Tibial nerve (tissue), 4 donors: ENCODE measurements at regions not wholly inside any gene's neighbourhood (a gene's known extent, or its start where the extent isn't known, plus 50 kb on each side); places are given as distances from the start of the nearest gene placed in this dataset.

Experiments
- DNase-seq, 2 donors: peaks; one replicate each; pipeline ENCODE4 v3.0.0-alpha.2; 2019; ENCODE audit warnings: low spot score in 2 of 2
- H3K27ac ChIP-seq, 4 donors: fragments of 200-600 bp; sonication (generic) in 3 of 4; one replicate each; pipeline ENCODE4 v1.5.1; 2017 to 2019; ENCODE audit warnings: mild to moderate bottlenecking in 1 of 4
- H3K27me3 ChIP-seq, 2 donors: fragments of 200-600 bp; sonication (generic) in 1 of 2; one replicate each; pipeline versions ENCODE4 v1.5.1 to v1.6.0; 2017 to 2019
- H3K36me3 ChIP-seq, 3 donors: fragments of 200-600 bp; sonication (generic); one replicate each; pipeline ENCODE4 v1.5.1; 2018 to 2019
- H3K4me1 ChIP-seq, 4 donors: fragments of 200-600 bp; sonication (generic) in 3 of 4; one replicate each; pipeline ENCODE4 v1.5.1; 2017 to 2019
- H3K4me3 ChIP-seq, 4 donors: fragments of 200-600 bp; sonication (generic) in 3 of 4; one replicate each; pipeline ENCODE4 v1.5.1; 2017 to 2019; ENCODE audit warnings: mild to moderate bottlenecking in 1 of 4, moderate library complexity in 1 of 4
- H3K9me3 ChIP-seq, 4 donors: fragments of 200-600 bp; sonication (generic) in 3 of 4; one replicate each; pipeline ENCODE4 v1.5.1; 2017 to 2019
- CTCF ChIP-seq, 5 experiments: fragments of 200-600 bp in 3 of 5; fragments of 450-650 bp in 2 of 5; sonication (generic) in 3 of 5; IDR thresholded peaks; one replicate each; pipeline ENCODE4 v1.5.1; 2016 to 2019; ENCODE audit warnings: antibody characterized with exemption in 5 of 5, mild to moderate bottlenecking in 3 of 5, moderate library complexity in 2 of 5
- EP300 ChIP-seq, 2 donors: sonication (generic); formaldehyde crosslinking; IDR thresholded peaks; one replicate each; pipeline ENCODE4 v1.6.1; 2017; ENCODE audit warnings: antibody characterized with exemption in 2 of 2, mild to moderate bottlenecking in 1 of 2
- POLR2A ChIP-seq, 2 donors: fragments of 450-650 bp; IDR thresholded peaks; one replicate each; pipeline ENCODE4 v1.6.1; 2017; ENCODE audit warnings: antibody characterized with exemption in 2 of 2, mild to moderate bottlenecking in 2 of 2, moderate library complexity in 2 of 2
- WGBS, 2 donors: methylation state at CpG; one replicate each; pipeline ENCODE4 v1.1.5; 2018; 5-methylcytosine and 5-hydroxymethylcytosine counted together

GRCh38 chr10:10919976-10920375 is 97.7 kb upstream of the CELF2 start:
- TF ChIP-seq POLR2A (IDR thresholded peaks at IDR 0.05) = no peak
- TF ChIP-seq EP300 (IDR thresholded peaks at IDR 0.05) = no peak
- TF ChIP-seq CTCF (IDR thresholded peaks at IDR 0.05) = no peak

GRCh38 chr10:10921826-10922461 is 95.7 kb upstream of the CELF2 start:
- WGBS, 2 donors = 73 to 76% methylated on average over 12 of the region's 12 CpGs
- no peaks in the 10 kb centered on the region for H3K27me3 ChIP-seq
- H3K4me3 ChIP-seq = no peak overlapping the region
- no peaks in the 10 kb centered on the region for H3K36me3 ChIP-seq
- no peak for TF ChIP-seq EP300 (IDR thresholded peaks at IDR 0.05)
- TF ChIP-seq POLR2A (IDR thresholded peaks at IDR 0.05) = no peak
- no peak for TF ChIP-seq CTCF (IDR thresholded peaks at IDR 0.05)
- no peaks in the 10 kb centered on the region for H3K4me1 ChIP-seq
- no peak overlapping the region for H3K27ac ChIP-seq
- DNase-seq = no peak
- no peaks in the 10 kb centered on the region for H3K9me3 ChIP-seq

More at GRCh38 chr10:10919976-10920375, 97.7 kb upstream of the CELF2 start:
- Histone ChIP-seq H3K36me3 (no peaks in the 10 kb centered on the region), H3K27me3 (no peaks in the 10 kb centered on the region), H3K9me3 (no peaks in the 10 kb centered on the region), H3K4me1 (no peaks in the 10 kb centered on the region), H3K27ac (no peak overlapping the region), H3K4me3 (no peak overlapping the region)
- DNase-seq = no peak
- WGBS, 2 donors = 63 to 69% methylated on average over 5 of the region's 5 CpGs

- no peak for DNase-seq
- Histone ChIP-seq H3K9me3 (no peaks in the 10 kb centered on the region), H3K4me1 (no peaks in the 10 kb centered on the region), H3K4me3 (no peak overlapping the region), H3K27me3 (no peaks in the 10 kb centered on the region), H3K27ac (no peak overlapping the region), H3K36me3 (no peaks in the 10 kb centered on the region)
- WGBS, 2 donors = 90% methylated on average over 17 of the region's 17 CpGs
- TF ChIP-seq CTCF (IDR thresholded peaks at IDR 0.05) (no peak), EP300 (IDR thresholded peaks at IDR 0.05) (no peak), POLR2A (IDR thresholded peaks at IDR 0.05) (no peak)
These were observed 94.5 kb upstream of the CELF2 start for GRCh38 chr10:10923029-10923651.

- Histone ChIP-seq H3K4me1 (no peaks in the 10 kb centered on the region), H3K27me3 (no peaks in the 10 kb centered on the region), H3K9me3 (no peaks in the 10 kb centered on the region), H3K36me3 (no peaks in the 10 kb centered on the region), H3K4me3 (no peak overlapping the region), H3K27ac (no peak overlapping the region)
- WGBS, 2 donors = 95% methylated on average over 4 of the region's 4 CpGs
- no peak for DNase-seq
- no peak for TF ChIP-seq EP300 (IDR thresholded peaks at IDR 0.05)
- no peak for TF ChIP-seq POLR2A (IDR thresholded peaks at IDR 0.05)
- no peak for TF ChIP-seq CTCF (IDR thresholded peaks at IDR 0.05)
These were observed 92.0 kb upstream of the CELF2 start for GRCh38 chr10:10925667-10926066.

- Histone ChIP-seq H3K9me3 (no peaks in the 10 kb centered on the region), H3K4me3 (no peak overlapping the region), H3K36me3 (no peaks in the 10 kb centered on the region), H3K27ac (no peak overlapping the region), H3K27me3 (no peaks in the 10 kb centered on the region), H3K4me1 (no peaks in the 10 kb centered on the region)
- WGBS, 2 donors = 88 to 97% methylated on average over 1 of the region's 1 CpG
- TF ChIP-seq CTCF (IDR thresholded peaks at IDR 0.05) (no peak), EP300 (IDR thresholded peaks at IDR 0.05) (no peak), POLR2A (IDR thresholded peaks at IDR 0.05) (no peak)
- DNase-seq = no peak
These were observed 90.1 kb upstream of the CELF2 start for GRCh38 chr10:10927608-10928007.
